Effector memory CD8-positive, alpha-beta T cell (primary cell): ENCODE measurements at regions not wholly inside any gene's neighbourhood (a gene's known extent, or its start where the extent isn't known, plus 50 kb on each side); places are given as distances from the start of the nearest gene placed in this dataset.

Experiments used
- ATAC-seq: fragments of 150-1000 bp; cut with Tn5 transposase; replicated peaks from 2 replicates; pipeline ENCODE4 v1.10.0; 2021; ENCODE audit warnings: mild to moderate bottlenecking, moderate library complexity
- DNase-seq, 3 experiments: peaks; one replicate each; pipeline ENCODE4 v3.0.0; 2021
- H3K27ac Mint-ChIP-seq, 2 donors: one replicate each; pipeline ENCODE4 v1.8.0; 2022; ENCODE audit warnings: mild to moderate bottlenecking in 2 of 2, mixed read lengths in 2 of 2, moderate library complexity in 2 of 2
- H3K27me3 Mint-ChIP-seq, 2 donors: one replicate each; pipeline ENCODE4 v1.8.0; 2022; ENCODE audit warnings: mixed read lengths in 2 of 2
- H3K36me3 Mint-ChIP-seq: one replicate; pipeline ENCODE4 v1.8.0; 2022; ENCODE audit warnings: mild to moderate bottlenecking, moderate library complexity, mixed read lengths; ENCODE audit not compliant: insufficient read depth
- H3K4me1 Mint-ChIP-seq, 2 donors: one replicate each; pipeline ENCODE4 v1.8.0; 2022; ENCODE audit warnings: low read depth in 2 of 2, mixed read lengths in 2 of 2
- H3K4me3 Mint-ChIP-seq, 2 donors: one replicate each; pipeline ENCODE4 v1.8.0; 2022; ENCODE audit warnings: mild to moderate bottlenecking in 2 of 2, mixed read lengths in 2 of 2, moderate library complexity in 2 of 2
- H3K9me3 Mint-ChIP-seq, 2 donors: one replicate each; pipeline ENCODE4 v1.8.0; 2022; ENCODE audit warnings: mixed read lengths in 2 of 2

DNA sequence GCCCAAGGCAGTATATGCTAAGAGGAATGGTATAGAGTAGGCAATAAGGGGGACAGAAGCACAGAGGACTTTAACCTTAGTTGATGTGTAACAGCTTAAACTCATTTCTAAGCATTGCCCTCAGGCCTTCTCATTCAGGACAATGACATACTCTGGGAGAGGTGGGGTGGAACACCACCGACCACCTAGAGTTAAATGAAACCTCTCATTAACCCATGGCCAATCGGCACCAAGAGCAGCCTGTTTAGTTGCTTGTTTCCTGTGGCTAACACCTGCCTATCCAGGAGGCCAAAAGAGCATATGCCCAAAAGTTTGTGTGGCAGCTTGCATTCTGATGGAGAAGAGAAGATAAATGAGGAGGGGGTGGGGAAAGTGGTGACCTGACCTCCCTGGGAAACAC, 50.0 kb downstream of the PABIR2 start:
- DNase-seq (no peak), ATAC-seq (no peak)
- no peaks in the 10 kb centered on the region for H3K9me3 Mint-ChIP-seq
- H3K36me3 Mint-ChIP-seq: peaks cover 3% of the 10 kb centered on the region
- no peak overlapping the region for H3K27ac Mint-ChIP-seq
- H3K4me3 Mint-ChIP-seq: no peak overlapping the region
- peaks cover 0 to 8% of the 10 kb centered on the region in 2 donors for H3K27me3 Mint-ChIP-seq
- no peaks in the 10 kb centered on the region for H3K4me1 Mint-ChIP-seq

DNA sequence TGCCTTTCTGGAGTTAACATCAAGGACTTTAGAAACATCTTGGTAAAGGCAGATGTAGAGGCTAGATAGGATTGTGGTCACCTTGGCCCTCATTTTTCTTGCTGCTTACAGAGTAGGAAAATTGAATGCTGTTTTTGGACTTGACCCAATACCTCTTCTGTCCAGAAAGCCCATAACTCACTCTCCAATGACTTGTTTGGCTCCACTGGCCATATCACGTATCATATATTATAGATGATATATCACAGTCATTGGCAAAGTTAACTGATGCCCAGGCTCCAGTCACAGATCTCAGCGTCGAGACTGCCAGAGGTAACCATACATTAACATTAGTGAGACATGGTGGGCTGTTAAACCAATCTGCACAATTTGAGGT, 50.6 kb downstream of the PABIR2 start:
- Mint-ChIP-seq H3K27ac (no peak overlapping the region), H3K4me3 (no peak overlapping the region), H3K4me1 (no peaks in the 10 kb centered on the region), H3K36me3 (peaks cover 3% of the 10 kb centered on the region), H3K27me3 (peaks cover 0 to 3% of the 10 kb centered on the region in 2 donors), H3K9me3 (no peaks in the 10 kb centered on the region)
- DNase-seq (no peak), ATAC-seq (no peak)

DNA sequence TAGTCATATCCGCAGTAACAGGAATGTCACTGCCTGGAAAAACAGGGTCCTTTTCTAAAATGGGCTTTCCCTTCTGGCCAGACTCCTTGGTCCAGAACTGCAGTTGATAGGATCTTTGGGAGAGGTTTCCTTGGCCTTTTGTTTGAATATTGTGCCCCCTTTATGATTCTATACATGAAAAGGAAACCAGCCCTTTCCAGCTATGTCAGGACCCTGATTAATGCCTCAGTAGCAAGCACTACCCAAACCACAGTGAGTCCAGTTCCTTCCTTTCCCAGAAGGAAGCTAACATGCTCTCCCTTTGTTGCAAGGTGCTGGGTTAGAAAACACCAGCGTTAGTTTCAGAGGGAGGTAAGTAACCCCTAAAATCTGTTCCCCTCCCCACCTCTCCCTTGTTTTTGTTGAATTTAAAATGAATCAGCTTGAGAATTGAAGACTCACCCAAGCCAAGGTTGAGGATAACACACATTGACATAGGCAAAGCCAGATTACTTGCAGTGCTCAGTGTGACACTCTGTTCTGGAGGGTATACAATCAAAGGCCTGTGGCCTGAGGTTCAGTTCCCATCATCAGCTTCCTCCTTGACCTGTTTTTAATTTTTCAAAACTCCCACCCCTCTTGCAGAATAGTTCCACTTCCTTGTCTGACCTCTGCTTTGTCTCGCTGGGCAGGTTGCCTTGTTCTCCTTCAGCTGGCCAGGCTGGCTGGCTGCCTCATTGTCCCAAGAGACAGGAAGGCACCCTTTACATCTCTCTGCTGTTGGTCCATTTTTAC, 51.2 kb downstream of the PABIR2 start:
- no peaks in the 10 kb centered on the region for H3K27me3 Mint-ChIP-seq
- ATAC-seq: no peak
- H3K36me3 Mint-ChIP-seq: peaks cover 1% of the 10 kb centered on the region
- no peaks in the 10 kb centered on the region for H3K9me3 Mint-ChIP-seq
- no peak overlapping the region for H3K4me3 Mint-ChIP-seq
- no peak overlapping the region for H3K27ac Mint-ChIP-seq
- H3K4me1 Mint-ChIP-seq: no peaks in the 10 kb centered on the region
- no peak for DNase-seq

DNA sequence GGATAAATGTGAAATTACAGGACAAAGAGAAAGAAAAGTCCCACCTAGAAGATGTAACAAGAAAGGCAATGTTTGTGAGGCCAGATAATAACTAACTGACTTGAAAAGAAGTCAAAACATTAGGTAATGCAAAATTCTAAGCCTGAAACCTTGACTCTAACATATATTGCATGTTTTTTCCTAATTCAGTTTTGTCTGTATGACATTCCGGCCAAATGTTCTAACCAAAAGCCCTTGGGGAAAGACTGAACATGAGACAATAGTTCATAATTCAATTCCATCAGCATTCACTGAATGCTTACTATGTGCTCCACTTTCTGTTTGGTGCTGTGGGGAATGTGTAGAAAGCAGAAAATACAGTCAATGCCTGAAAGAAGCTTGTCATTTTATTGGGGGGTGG, 53.9 kb downstream of the PABIR2 start:
- ATAC-seq (no peak), DNase-seq (no peak)
- Mint-ChIP-seq H3K4me3 (no peak overlapping the region), H3K27me3 (no peaks in the 10 kb centered on the region), H3K4me1 (no peaks in the 10 kb centered on the region), H3K9me3 (no peaks in the 10 kb centered on the region), H3K36me3 (no peaks in the 10 kb centered on the region), H3K27ac (no peak overlapping the region)

DNA sequence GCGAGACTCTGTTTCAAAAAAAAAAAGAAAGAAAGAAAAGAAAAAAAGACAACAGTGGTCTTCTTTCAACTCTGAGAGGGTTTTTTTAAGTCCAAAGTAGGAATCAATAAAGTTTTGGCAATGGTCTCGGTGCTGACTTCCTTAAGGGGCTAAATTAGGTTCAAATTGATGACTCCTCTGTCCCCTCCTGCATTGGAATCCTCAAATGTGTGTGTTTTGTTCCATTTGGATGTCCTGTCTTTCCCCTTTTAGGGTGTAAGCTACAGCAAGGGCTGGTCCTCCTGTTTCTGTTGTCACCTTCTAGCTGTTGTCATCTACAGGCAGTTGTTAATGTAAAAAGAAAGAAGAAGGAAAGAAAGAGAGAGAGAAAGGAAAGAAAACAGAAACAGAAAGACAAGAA, 54.4 kb downstream of the PABIR2 start:
- no peaks in the 10 kb centered on the region for H3K36me3 Mint-ChIP-seq
- H3K9me3 Mint-ChIP-seq: no peaks in the 10 kb centered on the region
- H3K27me3 Mint-ChIP-seq: no peaks in the 10 kb centered on the region
- no peaks in the 10 kb centered on the region for H3K4me1 Mint-ChIP-seq
- DNase-seq: no peak
- no peak overlapping the region for H3K27ac Mint-ChIP-seq
- no peak overlapping the region for H3K4me3 Mint-ChIP-seq
- no peak for ATAC-seq

DNA sequence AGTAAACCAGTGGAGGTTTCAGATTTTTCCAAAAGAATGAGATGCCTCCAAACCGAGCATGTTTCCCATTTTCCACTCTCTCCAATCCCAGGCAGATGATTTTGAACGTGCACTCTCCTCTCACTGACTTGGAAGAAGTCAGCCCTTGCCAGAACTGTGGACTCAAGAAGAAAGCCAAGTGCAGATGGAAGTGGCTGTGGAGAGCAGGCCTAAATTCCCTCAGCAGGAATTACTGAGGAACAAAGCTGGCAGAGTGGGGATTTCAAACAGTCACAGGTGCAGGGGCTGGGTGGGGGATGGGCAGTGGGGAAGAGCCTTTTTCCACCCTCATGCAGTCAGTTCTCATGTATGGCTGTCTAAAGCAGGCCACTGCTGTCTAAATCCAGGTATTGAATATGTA, 55.3 kb downstream of the PABIR2 start:
- H3K27ac Mint-ChIP-seq: no peak overlapping the region
- no peaks in the 10 kb centered on the region for H3K9me3 Mint-ChIP-seq
- DNase-seq: no peak
- no peaks in the 10 kb centered on the region for H3K36me3 Mint-ChIP-seq
- no peak overlapping the region for H3K4me3 Mint-ChIP-seq
- H3K4me1 Mint-ChIP-seq: no peaks in the 10 kb centered on the region
- no peak for ATAC-seq
- no peaks in the 10 kb centered on the region for H3K27me3 Mint-ChIP-seq

DNA sequence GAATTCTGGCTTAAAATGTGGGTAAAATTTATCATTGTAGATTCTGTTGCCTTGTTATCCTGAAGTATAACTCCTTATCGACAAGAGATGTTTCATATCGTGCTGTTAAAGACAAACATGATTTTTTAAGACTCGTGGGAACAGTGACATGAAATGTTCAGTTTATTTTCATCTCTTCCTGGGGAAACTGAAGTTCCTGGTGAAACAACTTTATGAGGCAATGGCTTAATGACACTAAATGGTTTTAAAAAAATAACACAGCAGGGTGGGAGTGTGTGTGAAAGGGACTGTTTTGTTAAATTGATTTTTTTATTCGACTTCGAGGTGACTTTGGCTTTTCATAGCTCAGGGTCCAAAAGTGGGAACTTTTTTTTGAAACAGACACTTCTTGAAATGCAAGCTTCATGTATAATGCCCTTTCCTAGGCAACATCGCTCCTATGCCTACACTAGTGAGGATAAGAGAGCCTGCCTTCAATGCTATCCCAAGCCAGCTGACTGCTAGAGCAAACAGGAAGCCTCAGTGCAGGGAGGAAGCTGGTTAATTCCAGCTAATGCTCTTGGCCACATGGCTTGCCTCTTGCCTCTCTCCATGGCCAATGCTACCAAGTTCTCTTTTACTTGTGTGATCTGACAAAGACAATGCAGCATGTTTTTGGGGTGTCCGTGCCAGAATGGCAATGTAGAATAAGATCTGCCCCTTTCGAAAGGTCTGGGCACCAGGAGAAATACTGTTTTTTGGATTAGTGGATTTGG, 57.8 kb downstream of the PABIR2 start:
- Mint-ChIP-seq H3K4me3 (no peak overlapping the region), H3K27me3 (no peaks in the 10 kb centered on the region), H3K9me3 (no peaks in the 10 kb centered on the region), H3K4me1 (no peaks in the 10 kb centered on the region), H3K36me3 (no peaks in the 10 kb centered on the region), H3K27ac (no peak overlapping the region)
- ATAC-seq (no peak), DNase-seq (no peak)

DNA sequence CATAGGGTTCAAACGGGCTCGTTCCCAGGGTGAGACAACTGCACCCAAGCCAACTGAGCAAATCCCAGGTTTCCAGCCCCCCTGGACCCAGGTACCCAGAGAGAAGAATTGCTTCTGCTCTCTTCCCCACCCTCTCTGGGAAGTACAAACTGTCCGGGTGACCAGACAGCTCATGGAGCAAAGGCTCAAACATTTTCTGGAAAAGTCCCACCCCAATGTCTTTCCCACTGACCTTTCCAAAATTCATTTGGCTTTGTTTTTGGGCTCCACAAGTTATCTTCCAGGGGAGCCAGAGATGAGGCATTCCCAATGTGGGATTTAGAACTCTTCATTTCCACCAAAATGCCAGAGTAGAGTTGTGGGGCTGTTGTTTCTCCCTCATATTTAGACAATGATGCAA, 58.6 kb downstream of the PABIR2 start:
- H3K9me3 Mint-ChIP-seq: no peaks in the 10 kb centered on the region
- H3K4me3 Mint-ChIP-seq: no peak overlapping the region
- H3K4me1 Mint-ChIP-seq: no peaks in the 10 kb centered on the region
- H3K36me3 Mint-ChIP-seq: no peaks in the 10 kb centered on the region
- DNase-seq: no peak
- no peak overlapping the region for H3K27ac Mint-ChIP-seq
- no peak for ATAC-seq
- no peaks in the 10 kb centered on the region for H3K27me3 Mint-ChIP-seq

DNA sequence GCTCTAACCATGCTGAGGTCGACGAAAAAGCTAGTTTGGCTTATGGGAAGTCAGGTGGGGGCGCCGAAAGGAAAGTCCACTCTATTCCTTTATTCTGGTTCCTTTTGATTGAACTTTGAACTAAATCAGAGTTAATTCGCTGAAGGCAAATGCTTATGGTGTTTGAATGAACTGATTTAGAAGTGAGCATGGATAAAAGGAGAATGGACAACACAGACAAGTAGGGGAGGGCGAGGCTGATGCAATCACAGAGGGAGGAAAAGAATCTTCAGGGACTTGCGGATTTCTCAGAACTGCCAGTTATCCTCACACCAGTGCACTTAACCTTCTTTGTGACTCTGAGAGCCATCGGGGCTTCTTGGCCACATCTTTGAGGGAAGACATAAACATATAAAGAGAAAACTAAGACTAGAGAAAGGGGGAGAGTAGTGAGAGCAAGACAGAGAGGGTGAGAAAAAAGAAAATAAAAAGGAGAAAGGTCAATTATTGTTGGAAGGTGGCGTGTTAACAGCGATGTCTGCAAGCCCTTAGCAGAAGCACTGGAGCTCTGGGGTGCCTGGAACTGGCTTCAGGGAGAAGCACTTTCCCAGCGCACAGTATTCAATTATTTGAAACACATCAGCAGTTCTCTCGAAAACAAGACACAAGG, 59.2 kb downstream of the PABIR2 start:
- Mint-ChIP-seq H3K27ac (no peak overlapping the region), H3K4me1 (no peaks in the 10 kb centered on the region), H3K9me3 (no peaks in the 10 kb centered on the region), H3K4me3 (no peak overlapping the region), H3K36me3 (no peaks in the 10 kb centered on the region), H3K27me3 (no peaks in the 10 kb centered on the region)
- DNase-seq: no peak
- ATAC-seq: no peak

DNA sequence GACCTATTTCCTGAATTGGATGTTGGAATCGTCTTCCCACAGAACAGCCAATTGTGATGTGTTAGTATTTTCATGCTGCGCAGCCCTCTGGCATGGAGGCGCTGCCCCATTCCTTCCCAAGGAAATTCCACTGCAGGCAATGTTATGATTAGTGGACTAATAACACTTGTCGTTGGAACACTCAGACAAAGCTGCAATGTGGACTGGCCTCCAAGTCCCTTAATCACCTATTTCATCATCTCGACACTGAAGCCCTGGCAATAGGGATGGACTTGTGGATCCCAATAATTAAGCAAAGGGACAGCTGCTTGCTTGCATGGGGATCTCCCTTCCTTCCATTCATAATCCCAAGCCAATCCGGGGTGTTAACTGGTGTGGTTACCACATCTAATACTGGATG, 59.9 kb downstream of the PABIR2 start:
- Mint-ChIP-seq H3K27me3 (no peaks in the 10 kb centered on the region), H3K4me1 (no peaks in the 10 kb centered on the region), H3K4me3 (no peak overlapping the region), H3K27ac (no peak overlapping the region), H3K36me3 (no peaks in the 10 kb centered on the region), H3K9me3 (no peaks in the 10 kb centered on the region)
- no peak for DNase-seq
- no peak for ATAC-seq

DNA sequence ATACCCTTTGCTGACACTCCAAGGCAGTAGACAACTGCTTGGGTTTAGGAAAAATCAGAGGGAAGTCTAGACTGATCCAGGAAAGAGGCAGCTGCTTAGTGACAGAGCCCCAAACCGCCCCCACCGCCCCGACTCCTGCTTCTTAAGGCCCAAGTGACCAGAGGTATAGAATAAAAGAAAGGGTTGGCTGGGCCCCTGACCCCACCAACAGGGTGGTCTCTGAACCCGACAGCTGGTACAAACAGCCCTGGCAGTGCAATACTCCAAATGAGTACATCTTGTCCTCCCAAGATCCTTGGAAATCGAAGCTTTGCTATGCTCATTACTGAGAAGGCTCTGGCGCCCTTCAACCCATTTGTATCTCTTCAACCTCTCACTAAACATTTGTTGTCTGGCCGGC, 60.6 kb downstream of the PABIR2 start:
- no peaks in the 10 kb centered on the region for H3K4me1 Mint-ChIP-seq
- no peak for DNase-seq

DNA sequence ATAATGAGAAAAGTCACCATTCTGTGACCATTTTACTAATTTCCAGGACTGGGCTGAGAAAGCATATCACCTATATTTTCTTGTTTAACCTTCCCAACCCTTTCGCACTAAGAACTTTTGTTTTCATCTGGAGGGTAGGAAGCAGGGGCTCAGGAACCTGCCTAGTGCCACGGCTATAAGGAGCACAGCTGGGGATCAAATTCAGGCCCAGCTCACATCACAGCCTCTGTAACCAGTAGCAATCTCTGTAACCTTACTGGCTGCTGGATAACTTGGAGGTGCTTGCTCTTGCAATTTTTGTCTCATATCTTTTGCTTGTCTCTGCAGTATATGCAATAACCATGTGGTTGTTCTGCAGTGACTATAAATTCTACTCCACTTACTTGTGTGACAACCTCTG, 62.0 kb downstream of the PABIR2 start:
- ATAC-seq: no peak
- no peak overlapping the region for H3K4me3 Mint-ChIP-seq
- H3K27ac Mint-ChIP-seq: no peak overlapping the region
- no peaks in the 10 kb centered on the region for H3K27me3 Mint-ChIP-seq
- no peaks in the 10 kb centered on the region for H3K9me3 Mint-ChIP-seq
- no peaks in the 10 kb centered on the region for H3K36me3 Mint-ChIP-seq
- no peak for DNase-seq
- H3K4me1 Mint-ChIP-seq: no peaks in the 10 kb centered on the region

More for the DNA sequence above, 60.6 kb downstream of the PABIR2 start:
- H3K27ac Mint-ChIP-seq: no peak overlapping the region
- H3K36me3 Mint-ChIP-seq: no peaks in the 10 kb centered on the region
- no peak for ATAC-seq
- no peak overlapping the region for H3K4me3 Mint-ChIP-seq
- H3K9me3 Mint-ChIP-seq: no peaks in the 10 kb centered on the region
- no peaks in the 10 kb centered on the region for H3K27me3 Mint-ChIP-seq

DNA sequence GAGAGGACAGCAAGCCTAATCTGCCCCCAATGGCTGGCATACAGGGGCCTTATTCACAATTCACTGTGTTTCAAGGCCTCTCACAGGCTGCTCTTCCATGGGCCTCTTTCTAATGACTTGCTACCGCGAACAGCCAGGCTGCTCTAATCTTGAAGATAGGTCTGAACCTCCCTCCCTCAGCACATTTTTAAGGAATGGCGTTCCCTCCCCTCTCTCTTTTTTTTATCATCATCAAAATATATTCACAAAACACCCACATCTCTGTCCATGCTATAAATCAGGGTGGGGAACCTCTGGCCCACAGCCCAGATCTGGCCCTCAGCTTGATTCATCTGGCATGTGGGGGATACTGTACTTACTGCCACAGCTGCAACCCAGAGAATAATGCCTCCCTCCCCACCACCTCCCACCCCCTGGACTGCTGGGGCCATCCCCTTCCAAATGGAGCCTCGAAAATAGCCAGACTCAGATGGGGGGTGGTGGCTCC, 62.5 kb downstream of the PABIR2 start:
- H3K4me3 Mint-ChIP-seq: no peak overlapping the region
- no peak overlapping the region for H3K27ac Mint-ChIP-seq
- no peaks in the 10 kb centered on the region for H3K4me1 Mint-ChIP-seq
- H3K36me3 Mint-ChIP-seq: no peaks in the 10 kb centered on the region
- H3K9me3 Mint-ChIP-seq: no peaks in the 10 kb centered on the region
- no peaks in the 10 kb centered on the region for H3K27me3 Mint-ChIP-seq
- ATAC-seq (no peak), DNase-seq (no peak)

DNA sequence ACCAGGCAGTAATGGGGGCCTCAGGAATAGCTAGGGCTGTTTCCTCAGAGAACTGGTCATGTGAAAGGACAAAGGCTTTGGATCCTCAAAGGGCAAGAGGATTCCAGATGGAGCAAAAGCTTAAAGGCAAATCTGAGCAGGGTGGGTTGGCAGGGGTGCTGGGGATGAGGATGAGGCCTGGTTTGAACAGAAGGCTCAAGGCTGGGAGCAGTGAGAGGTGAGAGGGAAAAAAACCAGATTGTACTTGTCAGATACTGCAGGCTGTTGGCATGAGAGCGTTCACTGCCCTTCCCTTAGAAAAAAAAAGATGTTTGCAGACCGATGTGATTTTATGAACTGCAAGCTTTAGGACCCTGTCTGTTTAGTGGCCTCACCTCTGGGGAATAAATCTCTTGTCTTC, 63.4 kb downstream of the PABIR2 start:
- ATAC-seq: no peak
- Mint-ChIP-seq H3K36me3 (no peaks in the 10 kb centered on the region), H3K27ac (no peak overlapping the region), H3K4me1 (no peaks in the 10 kb centered on the region), H3K4me3 (no peak overlapping the region), H3K9me3 (no peaks in the 10 kb centered on the region), H3K27me3 (no peaks in the 10 kb centered on the region)
- no peak for DNase-seq
